ENCODE measurements at regions not wholly inside any gene's neighbourhood (a gene's known extent, or its start where the extent isn't known, plus 50 kb on each side); places are given as distances from the start of the nearest gene placed in this dataset.
"Not testable (repeated sequence)": the region's sequence is repeated elsewhere in the genome, so short reads cannot be mapped to it uniquely, and the experiment has no call there.

- not testable (repeated sequence) for TF ChIP-seq CTCF (IDR thresholded peaks at IDR 0.05); POLR2A (IDR thresholded peaks at IDR 0.05; ENCODE audit: low read depth); POLR2AphosphoS5 (IDR thresholded peaks at IDR 0.05)
Observed at GRCh38 chr21:5055996-5056962, 5465.1 kb upstream of the TPTE start.

Measured in esophagus muscularis mucosa (tissue), 3 donors.